Aorta (tissue), 5 donors: ENCODE measurements at regions not wholly inside any gene's neighbourhood (a gene's known extent, or its start where the extent isn't known, plus 50 kb on each side); places are given as distances from the start of the nearest gene placed in this dataset.

ENCODE experiments used
- ATAC-seq: fragments of 200-7000 bp; cut with Tn5 transposase; one replicate; pipeline ENCODE4 v1.9.1; 2022; ENCODE audit warnings: moderate library complexity; ENCODE audit not compliant: low FRiP score
- DNase-seq, 2 donors: peaks; one replicate each; pipeline ENCODE4 v3.0.0-alpha.2; 2020
- H3K27ac ChIP-seq, 2 donors: one replicate each; pipeline ENCODE4 v1.5.1; 2013; ENCODE audit warnings: low read length in 2 of 2, mild to moderate bottlenecking in 2 of 2, moderate library complexity in 2 of 2, control low read depth in 1 of 2, inconsistent platforms in 1 of 2, low read depth in 1 of 2
- H3K27me3 ChIP-seq, 2 donors: one replicate each; pipeline ENCODE4 v1.6.1; 2013; ENCODE audit warnings: control low read depth in 1 of 2, low read length in 1 of 2, mild to moderate bottlenecking in 1 of 2, moderate library complexity in 1 of 2; ENCODE audit not compliant: insufficient read depth in 2 of 2, control insufficient read depth in 1 of 2
- H3K36me3 ChIP-seq, 2 donors: one replicate each; pipeline ENCODE4 v1.6.1; 2013; ENCODE audit warnings: control low read depth in 1 of 2, low read length in 1 of 2, mild to moderate bottlenecking in 1 of 2; ENCODE audit not compliant: insufficient read depth in 2 of 2, control insufficient read depth in 1 of 2
- H3K4me1 ChIP-seq, 2 donors: one replicate each; pipeline ENCODE4 v1.6.1; 2013; ENCODE audit warnings: low read length in 2 of 2, control low read depth in 1 of 2, mild to moderate bottlenecking in 1 of 2, moderate library complexity in 1 of 2; ENCODE audit not compliant: insufficient read depth in 2 of 2, control insufficient read depth in 1 of 2
- H3K4me3 ChIP-seq, 2 donors: one replicate each; pipeline ENCODE4 v1.5.1; 2013; ENCODE audit warnings: low read length in 2 of 2, control low read depth in 1 of 2, mild to moderate bottlenecking in 1 of 2
- H3K9me3 ChIP-seq: one replicate; pipeline ENCODE4 v1.6.1; 2013; ENCODE audit warnings: mild to moderate bottlenecking, low read length; ENCODE audit not compliant: control insufficient read depth
- WGBS, 2 donors: extraction: QIAGEN DNeasy Blood & Tissue Kit; methylation state at CpG; one replicate each; pipeline ENCODE4 v1.1.7; 2013; 5-methylcytosine and 5-hydroxymethylcytosine counted together
- intact Hi-C, 2 donors: fragments of 100-400 bp; cut with DNase I; formaldehyde crosslinking; loops; one replicate each; pipeline versions ENCODE4 v1.14.2 to v1.15.0; 2022
- donor health status: healthy with polysubstance abuse.
- donor health status: Bipolar disorder and iron deficiency.
- donor health status: DM: no; HTN: no; CAD: no.
- donor health status: DM: no; HTN: no; CAD: no.
- donor health status: DM: yes; HTN: yes; CAD: no.

GRCh38 chr6:81487489-81487888 is 265.0 kb downstream of the TENT5A start:
- Histone ChIP-seq H3K9me3 (no peaks in the 10 kb centered on the region), H3K27me3 (no peaks in the 10 kb centered on the region), H3K4me1 (no peaks in the 10 kb centered on the region), H3K27ac (no peak overlapping the region), H3K4me3 (peak overlapping the region in 1 of 2 donors; percentile 32), H3K36me3 (no peaks in the 10 kb centered on the region)
- intact Hi-C loops = no loop called here
- ATAC-seq = peak; percentile 81
- 0 to 11% methylated on average over 1 of the region's 1 CpG for WGBS, 2 donors
- peak; percentile 55 to 75 for DNase-seq

- H3K36me3 ChIP-seq = no peaks in the 10 kb centered on the region
- no peaks in the 10 kb centered on the region for H3K4me1 ChIP-seq
- DNase-seq (no peak), ATAC-seq (no peak)
- 84 to 85% methylated on average over 1 of the region's 1 CpG for WGBS, 2 donors
- intact Hi-C loops = no loop called here
- H3K27me3 ChIP-seq = no peaks in the 10 kb centered on the region
- no peak overlapping the region for H3K4me3 ChIP-seq
- H3K9me3 ChIP-seq = no peaks in the 10 kb centered on the region
- no peak overlapping the region for H3K27ac ChIP-seq
Measured at GRCh38 chr6:81486234-81486633, 266.2 kb downstream of the TENT5A start.

- DNase-seq = no peak
- Histone ChIP-seq H3K27me3 (no peaks in the 10 kb centered on the region), H3K36me3 (no peaks in the 10 kb centered on the region), H3K4me1 (no peaks in the 10 kb centered on the region), H3K4me3 (no peak overlapping the region), H3K9me3 (no peaks in the 10 kb centered on the region), H3K27ac (no peak overlapping the region)
- ATAC-seq = no peak
- intact Hi-C loops = no loop called here
Measured at GRCh38 chr6:81485395-81485794, 267.1 kb downstream of the TENT5A start.

- DNase-seq (no peak), ATAC-seq (no peak)
- H3K4me1 ChIP-seq = no peaks in the 10 kb centered on the region
- no peaks in the 10 kb centered on the region for H3K27me3 ChIP-seq
- H3K4me3 ChIP-seq = no peak overlapping the region
- H3K27ac ChIP-seq = no peak overlapping the region
- intact Hi-C loops = no loop called here
- H3K9me3 ChIP-seq = no peaks in the 10 kb centered on the region
- H3K36me3 ChIP-seq = no peaks in the 10 kb centered on the region
Measured at GRCh38 chr6:81484251-81484650, 268.2 kb downstream of the TENT5A start.

GRCh38 chr6:81480139-81480538 is 272.3 kb downstream of the TENT5A start:
- Histone ChIP-seq H3K36me3 (no peaks in the 10 kb centered on the region), H3K4me3 (no peak overlapping the region), H3K9me3 (no peaks in the 10 kb centered on the region), H3K27ac (no peak overlapping the region), H3K27me3 (no peaks in the 10 kb centered on the region), H3K4me1 (no peaks in the 10 kb centered on the region)
- ATAC-seq (no peak), DNase-seq (no peak)
- intact Hi-C loops = no loop called here

- Histone ChIP-seq H3K27me3 (no peaks in the 10 kb centered on the region), H3K9me3 (no peaks in the 10 kb centered on the region), H3K4me1 (no peaks in the 10 kb centered on the region), H3K4me3 (no peak overlapping the region), H3K36me3 (no peaks in the 10 kb centered on the region), H3K27ac (no peak overlapping the region)
- intact Hi-C loops = no loop called here
- no peak for DNase-seq
- no peak for ATAC-seq
Measured at GRCh38 chr6:81476881-81477280, 275.6 kb downstream of the TENT5A start.

GRCh38 chr6:81475646-81476045 is 276.8 kb downstream of the TENT5A start:
- Histone ChIP-seq H3K27me3 (no peaks in the 10 kb centered on the region), H3K4me1 (no peaks in the 10 kb centered on the region), H3K36me3 (no peaks in the 10 kb centered on the region), H3K9me3 (no peaks in the 10 kb centered on the region), H3K27ac (no peak overlapping the region), H3K4me3 (no peak overlapping the region)
- intact Hi-C loops = no loop called here
- DNase-seq (no peak), ATAC-seq (no peak)
- WGBS, 2 donors = 92 to 98% methylated on average over 2 of the region's 2 CpGs

GRCh38 chr6:81465859-81466258 is 286.6 kb downstream of the TENT5A start:
- Histone ChIP-seq H3K9me3 (no peaks in the 10 kb centered on the region), H3K27me3 (no peaks in the 10 kb centered on the region), H3K4me1 (no peaks in the 10 kb centered on the region), H3K4me3 (no peak overlapping the region), H3K36me3 (no peaks in the 10 kb centered on the region), H3K27ac (no peak overlapping the region)
- DNase-seq = no peak
- intact Hi-C loops = no loop called here
- no peak for ATAC-seq

GRCh38 chr6:81456416-81456815 is 296.1 kb downstream of the TENT5A start:
- intact Hi-C loops = no loop called here
- Histone ChIP-seq H3K27me3 (no peaks in the 10 kb centered on the region), H3K4me1 (peaks cover 2 to 4% of the 10 kb centered on the region in 2 donors), H3K4me3 (no peak overlapping the region), H3K36me3 (no peaks in the 10 kb centered on the region), H3K27ac (no peak overlapping the region), H3K9me3 (no peaks in the 10 kb centered on the region)
- ATAC-seq (no peak), DNase-seq (no peak)
- WGBS, 2 donors = 4 to 13% methylated on average over 2 of the region's 2 CpGs

GRCh38 chr6:81455641-81456040 is 296.8 kb downstream of the TENT5A start:
- H3K27me3 ChIP-seq = no peaks in the 10 kb centered on the region
- H3K27ac ChIP-seq = no peak overlapping the region
- peaks cover 2 to 4% of the 10 kb centered on the region in 2 donors for H3K4me1 ChIP-seq
- WGBS, 2 donors = 5 to 8% methylated on average over 1 of the region's 1 CpG
- DNase-seq (no peak), ATAC-seq (no peak)
- intact Hi-C loops = no loop called here
- H3K9me3 ChIP-seq = no peaks in the 10 kb centered on the region
- H3K36me3 ChIP-seq = no peaks in the 10 kb centered on the region
- H3K4me3 ChIP-seq = no peak overlapping the region
